CD4-positive, alpha-beta memory T cell (primary cell): ENCODE measurements at regions not wholly inside any gene's neighbourhood (a gene's known extent, or its start where the extent isn't known, plus 50 kb on each side); places are given as distances from the start of the nearest gene placed in this dataset.

Experiments
- CTCF ChIA-PET: fragments of 350-600 bp; sonication (Branson Sonifier 250); formaldehyde crosslinking; loops from one replicate; lab custom pipeline; 2021; ENCODE audit warnings: inconsistent platforms; ENCODE audit not compliant: partially characterized antibody; lab: Charles Lee
- POLR2A ChIA-PET: fragments of 350-600 bp; sonication (Branson Sonifier 250); formaldehyde crosslinking; loops from one replicate; lab custom pipeline; 2021; ENCODE audit not compliant: partially characterized antibody; lab: Charles Lee
- DNase-seq, 5 donors: peaks; one replicate each; pipeline versions ENCODE4 v3.0.0 to v3.0.0-alpha.2; 2020 to 2022; ENCODE audit warnings: mixed read lengths in 1 of 5
- H3K27ac ChIP-seq: one replicate; pipeline ENCODE4 v1.7.0; 2013; ENCODE audit warnings: low read depth, low read length
- H3K27me3 ChIP-seq: 2 replicates; pipeline ENCODE4 v1.7.0; 2013; ENCODE audit warnings: mild to moderate bottlenecking, low read length, moderate library complexity; ENCODE audit not compliant: insufficient read depth
- H3K36me3 ChIP-seq: 2 replicates; pipeline ENCODE4 v1.7.0; 2013; ENCODE audit warnings: mild to moderate bottlenecking, low read length, moderate library complexity; ENCODE audit not compliant: insufficient read depth
- H3K4me1 ChIP-seq: 2 replicates; pipeline ENCODE4 v1.7.0; 2013; ENCODE audit warnings: mild to moderate bottlenecking, low read length, moderate library complexity; ENCODE audit not compliant: insufficient read depth
- H3K4me3 ChIP-seq, 2 donors: one replicate each; pipeline ENCODE4 v1.7.0; 2013; ENCODE audit warnings: low read length in 2 of 2, mild to moderate bottlenecking in 1 of 2
- H3K9me3 ChIP-seq, 2 donors: one replicate each; pipeline ENCODE4 v1.7.0; 2013; ENCODE audit warnings: low read length in 2 of 2, control low read depth in 1 of 2; ENCODE audit not compliant: control insufficient read depth in 1 of 2
- H3K27ac Mint-ChIP-seq, 7 donors: one replicate each; pipeline ENCODE4 v1.8.0; 2020 to 2021; ENCODE audit warnings: mixed read lengths in 7 of 7, mild to moderate bottlenecking in 6 of 7, inconsistent platforms in 3 of 7, moderate library complexity in 3 of 7
- H3K27me3 Mint-ChIP-seq, 2 donors: one replicate each; pipeline ENCODE4 v1.8.0; 2020 to 2021; ENCODE audit warnings: mixed read lengths in 2 of 2
- H3K36me3 Mint-ChIP-seq, 2 donors: one replicate each; pipeline ENCODE4 v1.8.0; 2020 to 2021; ENCODE audit warnings: mixed read lengths in 2 of 2, inconsistent platforms in 1 of 2, mild to moderate bottlenecking in 1 of 2
- H3K4me1 Mint-ChIP-seq, 4 donors: one replicate each; pipeline ENCODE4 v1.8.0; 2020 to 2021; ENCODE audit warnings: mixed read lengths in 4 of 4, mild to moderate bottlenecking in 1 of 4
- H3K4me3 Mint-ChIP-seq, 8 donors: one replicate each; pipeline ENCODE4 v1.8.0; 2020 to 2021; ENCODE audit warnings: mixed read lengths in 8 of 8, mild to moderate bottlenecking in 7 of 8, moderate library complexity in 6 of 8, inconsistent platforms in 3 of 8
- H3K9me3 Mint-ChIP-seq, 8 donors: one replicate each; pipeline ENCODE4 v1.8.0; 2020 to 2021; ENCODE audit warnings: mixed read lengths in 8 of 8, mild to moderate bottlenecking in 5 of 8, inconsistent platforms in 3 of 8, moderate library complexity in 1 of 8
- intact Hi-C: fragments of 100-400 bp; cut with micrococcal nuclease; formaldehyde crosslinking; loops from one replicate; pipeline ENCODE4 v1.15.1; 2023

DNA sequence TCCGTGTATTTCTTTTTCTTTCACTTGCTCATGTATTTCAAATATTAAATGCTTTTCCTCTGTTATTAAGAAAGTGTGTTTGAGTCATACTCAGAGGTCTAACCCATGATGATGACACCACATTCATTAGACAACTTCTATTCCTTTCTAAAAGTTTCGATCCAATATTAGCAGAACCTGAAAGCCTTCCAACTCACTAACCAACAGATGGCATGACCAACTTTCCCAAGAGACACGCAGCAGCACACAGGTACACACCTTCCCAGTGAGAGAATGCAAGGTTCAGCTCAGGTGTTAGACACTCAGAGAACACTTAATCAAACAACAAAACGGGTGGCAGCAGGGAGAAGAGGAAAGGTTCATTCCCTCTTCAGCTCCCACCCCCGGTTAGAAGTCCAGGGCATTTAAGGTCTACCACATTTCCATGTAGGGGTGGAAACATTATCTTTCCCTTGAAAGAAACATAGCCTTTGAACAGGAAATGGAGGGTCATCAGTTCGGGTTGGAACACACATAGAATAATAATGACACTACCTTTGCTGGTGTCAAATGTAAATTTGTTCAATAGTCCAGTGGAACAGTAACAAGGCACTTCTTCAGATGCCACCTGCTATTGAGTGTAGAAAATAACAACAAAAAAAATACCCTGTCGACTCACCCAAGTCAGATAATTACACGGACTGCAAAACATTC lies 404.2 kb downstream of the COG6 start:
- Mint-ChIP-seq H3K27ac (peak overlapping the region in 2 of 7 donors; percentile 2 to 50), H3K27me3 (no peaks in the 10 kb centered on the region), H3K4me1 (peaks cover 11 to 22% (median 17%) of the 10 kb centered on the region in 4 donors), H3K9me3 (no peaks in the 10 kb centered on the region), H3K4me3 (peak overlapping the region in 3 of 8 donors; percentile 1 to 30 (median 18)), H3K36me3 (no peaks in the 10 kb centered on the region)
- Histone ChIP-seq H3K4me1 (peaks cover 12% of the 10 kb centered on the region), H3K36me3 (no peaks in the 10 kb centered on the region), H3K4me3 (no peak overlapping the region), H3K9me3 (no peaks in the 10 kb centered on the region), H3K27ac (no peak overlapping the region), H3K27me3 (no peaks in the 10 kb centered on the region)
- ChIA-PET POLR2A (no interaction called here), CTCF (interaction anchor here (1.0 to 2.8 kb wide), 3 partner anchors 9 to 624 kb away, joined by 3 to 19 read pairs (median 6); no protein-coding TSS in a partner anchor)
- DNase-seq: no peak
- intact Hi-C loops: no loop called here

DNA sequence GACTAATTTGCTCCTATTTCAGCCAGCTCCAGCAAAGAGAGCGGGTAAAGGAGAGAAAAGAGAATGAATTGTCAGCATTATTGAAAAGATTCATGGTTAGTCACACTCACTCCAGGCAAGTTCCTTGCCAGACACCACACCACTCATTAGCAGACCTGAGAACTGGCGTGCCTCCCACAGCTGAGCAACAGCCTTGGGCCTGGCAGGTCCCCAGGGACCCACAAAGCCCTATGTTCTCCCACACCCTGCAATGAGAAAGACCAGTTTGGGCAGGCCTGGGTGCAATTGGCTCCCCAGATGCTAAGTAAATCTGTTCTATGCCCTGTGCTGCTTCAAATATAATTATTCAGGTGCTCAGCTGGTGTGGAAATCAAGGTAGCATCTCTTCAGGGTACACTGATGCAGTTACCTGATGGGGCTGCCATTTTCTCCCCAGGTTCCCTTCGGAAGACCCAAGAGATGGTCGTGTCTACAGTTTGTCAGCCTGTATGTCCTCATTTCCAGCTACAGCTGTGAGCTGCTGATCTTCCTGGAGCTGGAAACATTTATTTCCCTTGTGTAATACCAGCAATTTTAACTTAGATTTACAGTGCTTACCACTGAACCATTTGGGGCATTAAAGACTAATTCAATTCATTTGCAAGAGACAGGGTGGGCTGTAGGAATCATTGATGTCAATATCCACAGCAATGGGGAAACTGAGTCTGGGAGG lies 405.0 kb downstream of the COG6 start:
- Mint-ChIP-seq H3K4me1 (peaks cover 11 to 22% (median 17%) of the 10 kb centered on the region in 4 donors), H3K27ac (peak overlapping the region in 1 of 7 donors; percentile 4), H3K36me3 (no peaks in the 10 kb centered on the region), H3K9me3 (no peaks in the 10 kb centered on the region), H3K27me3 (no peaks in the 10 kb centered on the region), H3K4me3 (peak overlapping the region in 1 of 8 donors; percentile 2)
- no peak for DNase-seq
- Histone ChIP-seq H3K27ac (no peak overlapping the region), H3K4me3 (no peak overlapping the region), H3K27me3 (no peaks in the 10 kb centered on the region), H3K4me1 (peaks cover 12% of the 10 kb centered on the region), H3K9me3 (no peaks in the 10 kb centered on the region), H3K36me3 (no peaks in the 10 kb centered on the region)
- intact Hi-C loops: no loop called here
- ChIA-PET CTCF (interaction anchor here (1.0 to 2.8 kb wide), 3 partner anchors 9 to 623 kb away, joined by 3 to 19 read pairs (median 6); no protein-coding TSS in a partner anchor), POLR2A (no interaction called here)

DNA sequence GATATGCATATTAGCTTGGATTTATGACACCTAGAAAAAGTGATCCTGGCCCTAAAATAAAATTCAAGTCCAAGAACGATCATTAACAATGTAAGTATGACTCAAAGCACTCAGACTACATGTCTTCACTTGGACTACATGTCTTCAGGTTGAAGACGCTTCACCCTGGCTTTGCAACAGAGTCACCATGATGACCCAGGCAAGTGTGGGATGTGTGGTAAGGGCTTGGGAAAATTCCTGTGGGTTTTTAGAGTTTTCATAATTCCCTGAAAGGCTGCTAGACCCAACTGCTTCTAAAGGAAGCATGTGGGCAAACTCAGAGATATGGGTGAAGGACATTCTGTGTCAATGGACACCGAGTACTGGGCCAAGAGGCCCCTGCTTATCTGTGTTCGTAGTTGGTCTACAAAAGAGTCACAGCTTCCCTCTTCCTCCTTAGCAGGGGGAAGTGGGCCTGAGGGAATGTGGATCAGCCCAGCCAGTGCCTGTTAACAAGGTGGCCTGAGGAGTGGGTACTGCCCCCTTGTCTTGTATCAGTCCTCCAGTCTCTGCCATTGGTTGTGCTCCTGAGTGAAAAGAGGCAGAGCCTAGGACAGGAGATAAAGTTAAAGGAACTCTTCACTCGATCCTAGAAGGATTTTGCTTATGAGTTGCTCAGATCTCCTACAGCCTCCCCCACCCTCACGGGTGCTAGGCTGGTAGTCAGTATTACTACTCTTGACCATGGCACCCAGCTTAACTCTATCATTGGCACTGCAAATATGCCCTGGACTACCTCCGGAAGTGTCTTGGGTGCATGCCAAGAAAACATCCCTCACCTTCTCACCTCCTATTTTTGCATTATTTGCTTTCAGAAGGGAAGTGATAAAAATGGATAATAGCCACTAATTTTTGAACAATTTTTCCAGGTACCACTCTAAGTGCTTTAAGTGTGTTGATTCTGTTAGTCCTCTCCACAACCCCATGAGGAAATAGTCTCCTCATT lies 406.3 kb downstream of the COG6 start:
- intact Hi-C loops: no loop called here
- no peak for DNase-seq
- no peaks in the 10 kb centered on the region for H3K9me3 Mint-ChIP-seq
- no peaks in the 10 kb centered on the region for H3K27me3 Mint-ChIP-seq
- CTCF ChIA-PET: interaction anchor here (1.5 to 2.8 kb wide), 2 partner anchors 7 to 623 kb away, joined by 4 to 19 read pairs; no protein-coding TSS in a partner anchor
- Histone ChIP-seq H3K27ac (no peak overlapping the region), H3K9me3 (no peaks in the 10 kb centered on the region), H3K4me3 (no peak overlapping the region), H3K4me1 (peaks cover 12% of the 10 kb centered on the region), H3K36me3 (no peaks in the 10 kb centered on the region), H3K27me3 (no peaks in the 10 kb centered on the region)
- H3K36me3 Mint-ChIP-seq: no peaks in the 10 kb centered on the region
- no peak overlapping the region for H3K4me3 Mint-ChIP-seq
- peaks cover 11 to 22% (median 17%) of the 10 kb centered on the region in 4 donors for H3K4me1 Mint-ChIP-seq
- peak overlapping the region in 1 of 7 donors; percentile 15 for H3K27ac Mint-ChIP-seq
- POLR2A ChIA-PET: no interaction called here

DNA sequence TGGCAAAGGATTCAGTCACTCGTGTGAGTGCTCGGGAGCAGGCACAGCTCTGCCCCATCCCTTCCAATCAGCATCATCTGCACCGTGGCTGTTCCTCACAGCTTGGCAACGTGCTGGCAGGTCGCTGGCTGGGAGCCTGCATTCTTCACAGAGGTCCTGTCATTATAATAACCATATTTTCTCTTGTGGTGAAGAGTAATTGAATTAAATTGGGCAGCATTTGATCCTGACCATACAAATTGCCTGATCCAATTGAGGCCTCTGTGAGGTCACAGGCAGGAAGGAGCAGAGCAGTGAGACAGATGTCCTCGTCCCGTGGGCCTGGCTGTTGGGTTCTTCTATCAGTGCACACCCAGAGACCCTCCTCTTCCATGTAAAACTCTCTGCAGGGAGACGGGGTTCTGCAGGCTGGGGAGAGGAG lies 407.8 kb downstream of the COG6 start:
- no peak overlapping the region for H3K27ac ChIP-seq
- Mint-ChIP-seq H3K27me3 (no peaks in the 10 kb centered on the region), H3K36me3 (no peaks in the 10 kb centered on the region), H3K4me3 (no peak overlapping the region), H3K27ac (peak overlapping the region in 2 of 7 donors; percentile 16 to 61), H3K9me3 (no peaks in the 10 kb centered on the region), H3K4me1 (peaks cover 11 to 22% (median 17%) of the 10 kb centered on the region in 4 donors)
- intact Hi-C loops: no loop called here
- H3K4me1 ChIP-seq: peaks cover 12% of the 10 kb centered on the region
- no peaks in the 10 kb centered on the region for H3K27me3 ChIP-seq
- no peak overlapping the region for H3K4me3 ChIP-seq
- ChIA-PET CTCF (interaction anchor here (1.5 to 1.8 kb wide), 2 partner anchors 16 to 619 kb away, joined by 3 to 7 read pairs; no protein-coding TSS in a partner anchor), POLR2A (no interaction called here)
- no peaks in the 10 kb centered on the region for H3K36me3 ChIP-seq
- no peak for DNase-seq
- H3K9me3 ChIP-seq: no peaks in the 10 kb centered on the region

DNA sequence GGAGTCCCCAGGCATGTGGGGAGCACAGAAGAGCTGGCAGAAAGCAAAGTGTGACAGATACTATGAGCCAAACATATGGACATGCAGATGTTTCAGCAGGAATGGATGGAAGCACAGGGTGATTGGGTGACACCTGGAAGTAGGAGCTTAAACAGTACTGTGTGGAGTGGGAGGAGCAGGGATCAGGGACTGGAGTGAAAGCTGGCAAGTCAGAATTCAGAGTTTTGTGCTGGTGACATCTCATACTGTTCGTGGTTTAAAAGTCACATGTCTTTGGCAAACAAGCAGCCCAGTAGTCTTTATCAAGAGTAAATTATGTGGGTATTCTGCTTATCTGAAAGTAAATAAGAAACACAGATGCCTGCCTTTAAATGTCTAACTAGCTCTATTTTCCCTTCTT lies 408.2 kb downstream of the COG6 start:
- H3K36me3 ChIP-seq: no peaks in the 10 kb centered on the region
- ChIA-PET POLR2A (no interaction called here), CTCF (interaction anchor here (1.5 to 1.8 kb wide), 2 partner anchors 16 to 619 kb away, joined by 3 to 7 read pairs; no protein-coding TSS in a partner anchor)

DNA sequence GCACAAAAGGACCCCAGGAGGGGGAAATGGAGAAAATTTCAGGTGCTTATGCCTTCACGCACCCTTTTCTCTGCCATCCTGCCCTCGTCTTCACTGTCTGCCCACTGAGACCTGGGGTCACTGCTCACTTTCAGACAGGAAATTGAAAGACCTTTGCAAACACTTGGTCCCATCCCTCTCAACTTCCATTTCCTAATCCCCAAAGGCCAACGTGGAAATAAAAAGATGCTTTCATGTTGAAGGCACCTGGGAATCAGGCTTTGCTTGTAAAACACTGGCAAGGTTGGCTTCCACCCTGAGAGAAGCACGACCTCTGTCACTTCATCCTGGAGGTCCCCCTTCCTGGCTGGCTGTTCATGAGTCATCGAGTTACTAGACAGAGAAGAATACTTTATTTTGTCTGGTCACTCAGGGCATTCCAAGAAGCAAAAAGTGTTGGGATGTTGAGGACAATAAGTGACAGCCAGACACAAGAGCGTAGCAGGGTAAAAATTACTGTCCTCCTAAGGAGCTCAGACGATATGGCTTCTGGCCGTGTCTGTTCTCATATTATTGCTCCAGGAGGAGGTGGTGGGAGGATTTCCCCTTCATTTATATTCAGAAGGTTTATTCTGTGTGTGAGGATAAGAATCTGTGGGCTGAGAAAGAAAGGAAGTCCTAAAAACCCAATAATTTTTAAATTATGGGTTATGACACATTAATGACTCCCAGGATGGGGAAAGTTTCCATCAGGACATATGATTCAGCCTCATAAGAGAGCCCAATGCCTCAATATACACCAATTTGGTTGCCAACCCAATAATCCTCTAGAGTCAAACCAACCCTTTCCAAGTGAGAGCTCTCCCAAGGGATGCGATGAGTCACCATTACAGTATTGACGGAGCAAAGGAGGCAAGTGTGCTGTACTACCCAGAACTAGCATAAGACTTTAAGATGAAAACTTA lies 409.0 kb downstream of the COG6 start:
- H3K36me3 ChIP-seq: no peaks in the 10 kb centered on the region
- no peak overlapping the region for H3K4me3 ChIP-seq
- no peak overlapping the region for H3K4me3 Mint-ChIP-seq
- H3K4me1 Mint-ChIP-seq: peaks cover 13 to 19% (median 16%) of the 10 kb centered on the region in 4 donors
- intact Hi-C loops: no loop called here
- H3K36me3 Mint-ChIP-seq: no peaks in the 10 kb centered on the region
- no peak for DNase-seq
- H3K27ac ChIP-seq: no peak overlapping the region
- ChIA-PET CTCF (interaction anchor here (1.0 to 1.9 kb wide), 5 partner anchors 11 to 618 kb away, joined by 3 to 7 read pairs (median 3); no protein-coding TSS in a partner anchor), POLR2A (no interaction called here)
- no peaks in the 10 kb centered on the region for H3K9me3 ChIP-seq
- no peaks in the 10 kb centered on the region for H3K9me3 Mint-ChIP-seq
- no peaks in the 10 kb centered on the region for H3K27me3 Mint-ChIP-seq
- peak overlapping the region in 2 of 7 donors; percentile 2 to 42 for H3K27ac Mint-ChIP-seq
- no peaks in the 10 kb centered on the region for H3K27me3 ChIP-seq
- H3K4me1 ChIP-seq: peaks cover 10% of the 10 kb centered on the region

More for the DNA sequence above, 408.2 kb downstream of the COG6 start:
- no peak for DNase-seq
- intact Hi-C loops: no loop called here
- Mint-ChIP-seq H3K27ac (peak overlapping the region in 1 of 7 donors; percentile 61), H3K9me3 (no peaks in the 10 kb centered on the region), H3K4me1 (peaks cover 8 to 20% (median 17%) of the 10 kb centered on the region in 4 donors), H3K27me3 (no peaks in the 10 kb centered on the region), H3K36me3 (no peaks in the 10 kb centered on the region), H3K4me3 (no peak overlapping the region)
- Histone ChIP-seq H3K27ac (no peak overlapping the region), H3K4me1 (peaks cover 12% of the 10 kb centered on the region), H3K9me3 (no peaks in the 10 kb centered on the region), H3K27me3 (no peaks in the 10 kb centered on the region), H3K4me3 (no peak overlapping the region)
